HEK293 (cell line): ENCODE measurements at regions not wholly inside any gene's neighbourhood (a gene's known extent, or its start where the extent isn't known, plus 50 kb on each side); places are given as distances from the start of the nearest gene placed in this dataset.

Experiments
- CTCF ChIP-seq: fragments of 450-650 bp; formaldehyde crosslinking; IDR thresholded peaks from 2 replicates; pipeline ENCODE4 v1.5.1; 2016; ENCODE audit warnings: missing biosample characterization, missing genetic modification characterization
- EGR2 ChIP-seq: fragments of 450-650 bp; formaldehyde crosslinking; IDR thresholded peaks from 2 replicates; pipeline ENCODE4 v1.5.1; 2016; ENCODE audit warnings: low read depth, missing biosample characterization, missing genetic modification characterization
- ZNF391 ChIP-seq: fragments of 450-650 bp; formaldehyde crosslinking; IDR thresholded peaks from 2 replicates; pipeline ENCODE4 v1.5.1; 2016; ENCODE audit warnings: low read depth, missing biosample characterization, missing genetic modification characterization, borderline replicate concordance

- TF ChIP-seq EGR2 (tag by site-specific recombination) (no peak), ZNF391 (tag by site-specific recombination) (no peak), CTCF (tag by site-specific recombination) (no peak)
Observed at GRCh38 chr6:103140308-103141027, 1719.3 kb downstream of the HACE1 start.
